ENCODE measurements at regions not wholly inside any gene's neighbourhood (a gene's known extent, or its start where the extent isn't known, plus 50 kb on each side); places are given as distances from the start of the nearest gene placed in this dataset.
"Not testable (repeated sequence)": the region's sequence is repeated elsewhere in the genome, so short reads cannot be mapped to it uniquely, and the experiment has no call there.

DNA sequence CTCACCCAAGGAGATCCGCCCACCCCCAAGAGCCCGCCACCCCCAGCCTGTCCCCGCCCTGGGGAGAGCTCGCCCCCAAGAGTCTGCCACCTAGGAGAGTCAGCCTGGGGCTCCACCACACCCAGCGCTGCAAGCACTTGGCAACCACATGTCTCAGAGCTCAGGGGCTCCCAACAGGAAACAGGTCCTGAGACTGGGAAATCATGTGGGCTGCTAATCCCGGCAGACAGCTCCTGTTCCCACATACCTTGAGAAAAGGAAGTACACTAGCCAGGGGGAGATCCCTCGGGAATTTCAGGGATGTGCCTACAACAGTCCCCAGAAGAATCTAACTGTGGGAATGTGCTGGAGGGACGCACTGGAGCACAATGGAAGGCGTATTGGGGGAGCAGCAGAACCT is 331.4 kb downstream of the ANAPC1 start:
- TF ChIP-seq, protein P1, sequence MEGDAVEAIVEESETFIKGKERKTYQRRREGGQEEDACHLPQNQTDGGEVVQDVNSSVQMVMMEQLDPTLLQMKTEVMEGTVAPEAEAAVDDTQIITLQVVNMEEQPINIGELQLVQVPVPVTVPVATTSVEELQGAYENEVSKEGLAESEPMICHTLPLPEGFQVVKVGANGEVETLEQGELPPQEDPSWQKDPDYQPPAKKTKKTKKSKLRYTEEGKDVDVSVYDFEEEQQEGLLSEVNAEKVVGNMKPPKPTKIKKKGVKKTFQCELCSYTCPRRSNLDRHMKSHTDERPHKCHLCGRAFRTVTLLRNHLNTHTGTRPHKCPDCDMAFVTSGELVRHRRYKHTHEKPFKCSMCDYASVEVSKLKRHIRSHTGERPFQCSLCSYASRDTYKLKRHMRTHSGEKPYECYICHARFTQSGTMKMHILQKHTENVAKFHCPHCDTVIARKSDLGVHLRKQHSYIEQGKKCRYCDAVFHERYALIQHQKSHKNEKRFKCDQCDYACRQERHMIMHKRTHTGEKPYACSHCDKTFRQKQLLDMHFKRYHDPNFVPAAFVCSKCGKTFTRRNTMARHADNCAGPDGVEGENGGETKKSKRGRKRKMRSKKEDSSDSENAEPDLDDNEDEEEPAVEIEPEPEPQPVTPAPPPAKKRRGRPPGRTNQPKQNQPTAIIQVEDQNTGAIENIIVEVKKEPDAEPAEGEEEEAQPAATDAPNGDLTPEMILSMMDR (conservative IDR thresholded peaks at IDR 0.05; ENCODE audit: low read length), result not testable (repeated sequence)
- TF ChIP-seq EZH2phosphoT487 (IDR thresholded peaks at IDR 0.05; ENCODE audit: borderline replicate concordance, low read depth, low read length), result not testable (repeated sequence)
